NCI-H524 treated with DMSO at 0.1 percent for 48 hours (cell line): ENCODE measurements at regions not wholly inside any gene's neighbourhood (a gene's known extent, or its start where the extent isn't known, plus 50 kb on each side); places are given as distances from the start of the nearest gene placed in this dataset.

Experiments used
- DNase-seq: peaks from one replicate; lab custom pipeline; 2025; lab: John Stamatoyannopoulos, UW

DNA sequence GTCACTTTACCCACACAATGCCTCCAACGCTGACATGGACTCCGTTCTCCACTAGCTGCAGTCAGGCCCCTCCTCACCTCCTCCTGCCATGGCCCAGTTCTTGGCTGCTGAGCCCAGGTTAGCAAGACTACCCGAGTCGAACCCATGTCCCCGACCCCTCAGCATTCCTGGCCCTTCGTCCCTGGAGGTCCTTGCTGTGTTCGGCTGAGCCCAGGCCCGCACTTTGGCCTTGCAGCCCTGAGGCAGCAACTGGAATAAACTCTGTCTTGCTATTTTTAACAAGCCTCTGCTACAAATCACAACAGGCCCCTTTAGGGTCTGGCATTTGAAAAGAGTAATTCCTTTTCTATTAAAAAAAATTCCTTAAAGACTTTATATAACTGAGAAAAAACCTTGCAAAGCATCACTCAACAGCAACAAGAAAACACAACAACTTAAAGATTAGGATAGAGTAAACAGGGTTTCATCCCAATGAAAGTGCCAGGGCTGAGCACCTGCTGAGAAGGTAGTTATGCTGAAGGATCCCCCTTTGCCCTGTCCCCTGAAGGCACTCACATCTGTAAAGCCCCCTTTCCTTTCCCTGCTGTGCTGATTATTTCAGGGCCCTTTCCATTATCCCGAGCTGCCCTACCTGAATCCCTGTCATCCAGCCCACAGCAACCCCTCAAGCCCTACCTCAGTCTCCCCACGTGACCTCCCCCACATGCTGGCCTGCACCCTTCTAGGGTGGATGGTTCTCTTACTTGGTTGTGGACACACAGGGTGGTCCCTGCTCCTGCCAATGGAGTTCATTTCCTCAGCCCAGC, 120.0 kb upstream of the SNTG2 start:
- no peak for DNase-seq

DNA sequence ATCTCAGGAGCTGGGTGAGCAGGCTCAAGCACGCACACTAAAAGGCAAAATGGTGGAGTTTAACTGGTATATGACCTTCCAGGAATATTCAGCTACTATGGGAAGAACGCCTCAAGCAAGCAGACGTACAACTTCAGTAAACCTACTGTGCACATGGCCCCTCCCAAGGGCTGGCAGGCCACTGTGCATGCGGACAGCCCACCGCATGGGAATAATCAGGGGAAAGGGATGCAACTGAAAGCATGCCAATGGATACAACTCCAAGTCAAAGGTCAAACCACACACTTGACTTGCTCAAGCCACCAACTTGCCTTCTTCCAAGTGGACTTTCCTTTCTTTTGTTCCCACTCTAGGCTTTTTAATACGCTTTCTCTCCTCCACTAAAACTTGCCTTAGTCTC, 121.6 kb upstream of the SNTG2 start:
- no peak for DNase-seq

DNA sequence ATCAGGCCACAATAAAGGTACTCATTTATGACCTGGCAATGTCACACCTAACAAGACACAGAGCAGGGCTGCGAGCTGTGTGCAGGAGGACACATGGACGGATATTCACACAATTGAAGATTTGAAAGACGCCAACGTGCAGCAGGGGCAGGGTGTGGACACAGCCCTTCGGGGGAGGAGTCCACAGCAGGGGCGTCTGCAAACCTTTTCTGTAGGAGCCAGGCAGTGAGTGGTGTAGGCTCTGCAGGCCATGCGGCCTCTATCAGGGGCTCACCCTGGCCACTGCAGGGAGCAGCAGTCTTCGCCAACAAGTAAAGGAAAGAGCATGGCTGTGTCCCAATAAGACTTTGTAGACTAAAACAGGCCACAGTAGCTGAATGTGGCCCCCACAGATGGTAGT, 125.7 kb upstream of the SNTG2 start:
- DNase-seq, result peak; percentile 54

DNA sequence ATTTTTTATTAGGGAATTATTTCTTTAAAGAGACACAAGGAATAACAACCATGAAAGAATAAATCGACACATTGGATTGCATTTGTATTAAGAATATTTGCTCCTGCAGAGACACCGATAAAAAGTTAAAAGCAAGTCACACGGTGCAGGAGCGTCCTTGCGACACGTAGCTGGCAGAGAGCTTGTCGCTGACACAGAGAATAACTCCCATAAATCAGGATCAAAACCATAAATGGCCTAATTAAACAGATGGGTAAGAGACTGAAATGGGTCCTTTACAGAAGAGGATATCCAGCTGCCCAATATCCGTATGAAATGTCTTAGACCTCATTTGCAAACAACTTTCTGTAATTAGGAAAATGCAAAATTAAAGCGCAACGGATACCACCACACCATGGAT, 126.1 kb upstream of the SNTG2 start:
- DNase-seq, result peak; percentile 54

DNA sequence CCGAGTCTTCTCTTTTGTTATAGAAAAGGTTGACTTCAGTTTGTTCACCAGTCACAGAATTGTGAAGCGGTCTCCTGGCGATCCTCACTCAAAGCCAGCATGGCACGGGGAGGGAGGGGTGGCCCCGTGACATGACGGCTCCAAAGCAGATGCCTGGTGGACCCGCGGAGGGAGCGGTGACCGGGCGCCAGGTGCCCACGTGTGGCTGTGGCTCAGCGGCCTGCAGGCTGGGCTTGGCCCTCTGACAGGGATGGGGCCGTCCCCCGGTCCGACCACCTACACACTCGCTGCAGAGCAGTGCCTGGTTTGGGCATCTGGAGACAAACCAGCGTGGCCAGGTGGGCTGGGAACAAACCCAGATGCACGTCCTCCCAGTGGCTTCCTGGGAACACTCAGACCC, 129.1 kb upstream of the SNTG2 start:
- no peak for DNase-seq

DNA sequence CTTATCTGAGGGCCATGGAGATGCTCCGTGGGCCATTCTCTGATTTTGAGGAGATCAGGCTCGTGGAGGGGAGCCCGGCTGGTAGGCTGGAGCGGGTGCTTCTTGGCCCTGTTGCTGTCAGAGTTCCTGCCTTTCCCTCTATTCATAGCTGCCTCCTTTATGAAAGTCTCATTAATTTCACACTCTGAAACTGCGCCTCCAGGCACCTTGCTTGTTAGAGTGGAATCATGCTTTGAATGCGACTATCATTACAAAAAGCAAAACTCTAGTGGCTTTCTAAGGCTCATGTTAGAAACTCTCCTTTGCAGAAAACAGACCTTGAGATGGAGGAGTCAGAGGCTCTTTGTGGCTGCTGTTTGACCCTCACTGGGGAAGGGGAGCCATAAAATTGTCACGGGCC, 131.0 kb upstream of the SNTG2 start:
- no peak for DNase-seq

DNA sequence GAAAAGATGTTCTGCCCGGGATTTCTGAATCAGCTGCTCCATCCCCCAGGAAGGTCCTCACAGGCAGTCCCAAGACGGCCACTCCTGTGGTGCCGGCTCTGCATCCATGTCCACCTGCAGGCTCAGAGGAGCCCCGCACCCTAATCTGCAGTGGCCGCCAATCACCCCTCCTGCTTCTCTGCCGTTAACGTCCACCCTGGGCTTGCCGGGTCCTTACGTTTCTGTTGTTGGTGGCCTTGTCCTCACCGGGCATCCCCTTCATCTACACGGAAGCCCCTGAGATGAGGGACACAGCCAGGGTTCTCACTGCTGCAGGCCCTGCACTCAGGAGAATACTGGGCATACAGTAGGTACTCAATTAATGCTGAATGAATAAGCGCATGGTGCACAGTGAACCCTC, 131.5 kb upstream of the SNTG2 start:
- DNase-seq, result no peak

DNA sequence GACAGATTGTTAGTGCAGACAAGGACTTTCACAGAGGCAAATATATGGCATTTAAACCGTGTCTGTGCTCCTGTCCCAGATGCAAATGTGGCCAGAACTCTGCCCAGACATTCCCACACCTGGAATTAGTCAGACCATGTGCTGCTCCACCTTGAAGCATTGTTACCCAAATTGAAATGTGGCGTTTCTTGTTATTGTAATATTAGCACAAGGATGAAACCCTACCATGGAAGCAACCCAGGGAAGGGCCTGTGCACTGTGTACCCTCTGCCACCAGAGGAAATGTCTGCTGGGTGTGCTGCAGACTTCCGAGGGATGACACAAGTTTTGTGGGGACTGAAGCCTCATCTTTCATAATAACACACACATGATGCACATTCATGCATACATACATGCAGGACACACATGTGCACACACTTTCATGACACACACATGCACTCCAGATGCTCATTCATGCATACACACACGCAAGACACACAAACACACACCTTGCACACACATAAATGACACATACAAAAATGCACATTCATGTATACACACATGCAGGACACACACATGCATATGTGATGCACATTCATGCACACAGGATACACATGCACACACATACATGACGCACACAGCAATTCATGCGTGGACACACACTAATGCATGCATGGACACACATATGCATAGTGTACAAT, 133.2 kb upstream of the SNTG2 start:
- no peak for DNase-seq

DNA sequence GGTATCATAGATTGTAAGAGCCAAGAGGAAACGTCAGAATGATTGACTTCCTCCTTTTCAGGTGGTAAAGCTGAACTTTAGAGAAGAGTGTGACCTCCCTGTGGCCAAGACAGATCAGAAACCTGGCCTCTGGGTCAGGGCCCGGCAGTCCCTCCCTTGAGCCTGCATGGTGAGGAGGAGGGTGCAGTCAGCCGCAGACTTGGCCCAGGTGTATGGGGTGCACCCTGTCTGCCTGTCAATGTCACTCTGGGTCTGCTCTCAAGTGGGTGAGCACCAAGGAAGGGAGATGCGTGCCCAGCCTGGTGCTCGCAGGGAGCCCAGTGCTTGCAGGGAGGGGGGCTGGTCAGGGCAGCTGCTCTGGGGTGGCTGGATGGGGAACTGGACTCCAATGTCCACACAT, 134.4 kb upstream of the SNTG2 start:
- no peak for DNase-seq

DNA sequence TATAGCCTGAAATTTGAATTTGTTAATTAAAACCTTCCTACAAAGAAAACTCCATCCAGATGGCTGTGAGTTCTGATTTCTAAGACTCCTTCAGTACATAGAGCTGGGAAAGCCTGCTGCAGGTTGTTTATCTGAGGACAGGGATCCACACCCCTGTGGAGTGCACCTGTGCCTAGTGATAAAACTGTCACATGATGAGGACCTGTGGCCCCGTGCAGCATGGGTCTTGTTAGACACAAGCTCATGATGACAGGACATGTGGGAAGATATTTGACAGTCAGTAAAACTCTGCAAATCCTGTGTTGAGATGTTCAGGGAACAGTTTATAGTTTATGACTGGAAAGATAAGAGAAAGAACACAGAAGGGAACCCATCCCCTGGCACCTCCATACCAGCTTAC, 133.2 kb upstream of the TMEM18 start:
- no peak for DNase-seq

DNA sequence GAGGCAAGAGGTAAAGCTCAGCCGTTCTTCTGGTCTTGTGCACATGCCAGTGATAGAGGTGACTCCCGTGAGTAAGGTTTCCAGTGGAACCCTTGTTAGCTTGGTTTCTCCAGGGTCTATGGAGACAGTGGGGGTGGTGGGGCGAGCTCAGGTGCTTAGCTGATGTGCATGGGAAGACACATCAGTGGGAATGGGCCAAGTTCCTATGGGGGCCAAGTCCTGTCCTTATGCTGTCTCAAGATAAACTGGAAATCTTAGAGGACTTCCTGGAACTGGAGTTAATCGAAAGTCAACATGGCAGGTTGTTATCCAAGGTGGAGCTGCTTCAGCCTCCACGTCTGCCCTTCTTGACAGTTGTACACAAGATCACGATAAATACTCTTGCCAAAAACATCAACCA, 130.1 kb upstream of the TMEM18 start:
- DNase-seq, result no peak

DNA sequence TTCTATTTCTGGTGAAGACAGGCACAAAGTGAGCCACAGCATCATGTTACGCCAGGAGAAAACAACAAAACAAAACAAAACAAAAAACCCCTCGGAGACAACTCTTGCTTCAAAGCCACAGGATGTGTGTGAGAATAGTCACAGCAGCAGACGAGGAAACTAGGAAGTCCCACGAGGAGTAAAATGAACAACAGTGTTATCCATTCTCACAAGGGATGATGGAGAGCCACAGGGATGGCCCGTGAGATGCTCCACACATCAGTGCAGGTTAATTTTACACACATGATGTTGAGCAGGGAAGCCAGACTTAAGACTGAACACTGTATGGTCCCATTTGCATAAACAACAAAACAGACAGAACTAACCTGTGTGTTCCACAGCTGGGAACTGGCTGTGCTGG, 128.5 kb upstream of the TMEM18 start:
- DNase-seq, result no peak

DNA sequence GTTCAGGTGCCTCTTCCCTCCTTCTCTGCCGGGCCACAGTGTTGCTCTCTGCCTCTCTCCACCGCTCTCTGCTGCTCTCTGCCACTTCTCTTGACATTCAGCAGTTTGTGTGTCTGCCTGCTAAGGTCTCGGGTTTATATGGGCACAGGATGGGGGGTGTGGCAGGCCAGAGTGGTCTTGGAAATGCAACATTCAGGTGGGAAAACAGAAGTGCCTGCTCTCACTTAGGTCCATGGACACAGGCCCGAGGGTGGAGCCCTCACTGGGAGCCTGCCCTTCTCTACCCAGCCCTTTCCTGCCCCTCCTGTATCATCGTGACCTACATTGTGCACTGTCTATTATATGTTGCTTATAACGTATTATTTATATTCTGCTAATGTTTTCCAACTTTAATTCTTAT, 120.8 kb upstream of the TMEM18 start:
- no peak for DNase-seq

DNA sequence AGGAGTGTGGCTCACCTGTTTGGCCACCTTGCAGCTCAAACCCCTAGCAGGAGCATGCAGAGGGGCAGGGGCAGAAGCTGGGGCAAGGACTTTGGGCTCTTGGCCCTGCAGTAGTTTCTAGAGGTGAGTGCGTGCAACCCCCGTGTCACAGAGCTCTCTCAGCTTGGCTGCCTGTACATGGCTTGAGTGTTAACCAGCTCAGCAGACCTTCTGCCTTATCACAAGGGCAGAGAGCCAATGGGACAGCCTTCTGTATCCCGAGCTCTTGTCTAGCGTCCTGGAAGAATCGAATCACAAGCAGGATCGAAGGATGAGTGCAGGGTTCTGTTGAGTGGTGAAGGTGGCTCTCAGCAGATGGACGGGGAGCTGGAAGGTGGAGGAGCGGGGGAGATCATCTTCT, 120.3 kb upstream of the TMEM18 start:
- DNase-seq, result no peak

DNA sequence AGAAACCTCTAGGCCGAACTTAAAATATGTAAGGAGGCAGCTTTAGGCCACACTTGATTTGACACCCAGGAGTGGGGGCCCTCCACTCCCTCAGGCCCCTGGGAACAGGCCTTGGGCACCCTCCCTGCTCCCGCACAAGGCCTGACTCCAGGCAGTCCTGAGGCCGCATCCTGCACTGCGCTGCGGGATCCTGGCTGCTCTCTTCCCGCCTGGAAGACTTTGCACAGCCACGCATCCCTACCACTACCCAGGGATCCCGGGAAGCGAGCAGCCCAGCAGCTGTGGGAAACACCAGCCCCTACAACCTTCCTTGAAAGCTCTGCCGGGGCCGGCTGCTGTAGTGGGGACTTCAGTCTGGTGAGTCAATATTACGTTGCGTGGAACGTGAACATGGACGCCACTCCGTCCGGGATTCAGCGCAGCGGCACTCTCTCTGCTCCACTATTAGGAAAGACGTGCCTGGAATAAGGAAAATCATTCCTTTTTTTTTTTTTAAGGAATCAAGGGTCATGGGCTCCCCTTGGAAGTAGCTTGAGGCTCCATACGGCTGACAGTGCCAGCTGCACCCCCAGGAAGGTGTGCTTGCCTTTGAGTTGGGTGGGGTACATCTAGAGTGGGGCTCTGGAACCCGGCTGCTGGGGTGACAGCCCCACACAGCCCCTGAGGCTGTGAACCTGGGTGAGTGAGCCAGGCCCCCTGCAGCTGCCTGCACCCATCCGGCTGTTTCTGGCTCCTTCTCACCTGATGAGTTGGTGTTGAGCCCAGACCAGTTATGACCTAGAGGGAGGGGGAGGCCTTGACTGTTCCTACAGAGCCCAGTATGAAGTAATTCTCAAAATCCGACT, 119.2 kb upstream of the TMEM18 start:
- no peak for DNase-seq

DNA sequence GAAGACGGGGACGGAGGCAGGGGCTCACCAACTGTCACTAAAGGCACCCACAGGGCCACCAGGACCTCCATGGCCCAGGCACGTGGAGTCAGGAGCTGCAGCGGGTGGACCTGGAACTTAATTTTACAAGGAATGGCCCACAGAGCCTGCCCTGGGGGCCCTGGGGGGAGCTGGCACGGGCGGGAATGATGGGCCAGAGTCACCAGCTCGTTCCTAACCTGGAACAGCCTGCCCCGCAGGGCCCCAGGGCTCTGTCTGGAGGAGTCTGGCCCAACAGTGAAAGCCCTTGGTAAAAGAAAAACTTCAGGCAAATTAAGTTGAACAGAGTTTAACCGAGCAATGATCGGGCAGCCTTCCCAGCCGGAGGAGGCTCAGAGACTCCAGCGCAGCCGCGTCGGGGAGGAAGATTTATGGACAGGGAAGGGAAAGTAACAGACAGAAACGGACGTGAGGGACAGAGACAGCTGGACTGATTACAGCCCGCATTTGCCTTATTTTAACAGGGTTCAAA, 118.4 kb upstream of the TMEM18 start:
- no peak for DNase-seq

DNA sequence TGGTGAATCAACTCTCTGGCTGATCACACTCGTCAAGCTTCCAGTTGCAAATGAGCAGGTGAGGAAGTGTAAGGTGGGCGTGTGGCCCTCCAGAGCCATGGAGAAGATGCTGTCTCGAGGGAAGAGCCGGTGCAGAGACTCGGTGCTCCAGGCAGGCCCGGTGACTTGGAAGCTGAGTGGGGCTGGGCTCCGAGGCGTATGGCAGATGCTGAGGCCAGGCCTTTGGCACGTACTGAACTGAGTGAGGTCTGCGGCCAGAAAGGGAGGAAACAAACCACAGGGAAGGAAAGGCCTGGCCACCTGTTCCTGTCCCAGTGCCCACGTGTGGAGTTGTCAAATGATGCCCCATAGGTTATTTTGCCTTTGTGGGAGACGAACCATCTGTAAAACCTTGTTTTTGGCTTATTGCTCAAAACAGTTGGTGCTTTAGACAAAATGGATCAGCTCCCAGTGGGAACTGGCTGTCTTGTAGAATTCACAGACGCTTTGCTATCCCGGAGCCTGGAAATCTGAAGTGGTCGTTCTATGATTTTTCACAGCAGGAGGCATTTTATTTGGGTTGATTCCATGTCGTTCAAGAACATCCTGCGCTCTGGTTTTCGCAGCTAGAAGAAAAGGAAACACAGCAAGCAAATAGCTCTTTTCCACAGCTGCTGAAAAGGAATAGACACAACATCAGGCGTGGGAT, 117.5 kb upstream of the TMEM18 start:
- no peak for DNase-seq

DNA sequence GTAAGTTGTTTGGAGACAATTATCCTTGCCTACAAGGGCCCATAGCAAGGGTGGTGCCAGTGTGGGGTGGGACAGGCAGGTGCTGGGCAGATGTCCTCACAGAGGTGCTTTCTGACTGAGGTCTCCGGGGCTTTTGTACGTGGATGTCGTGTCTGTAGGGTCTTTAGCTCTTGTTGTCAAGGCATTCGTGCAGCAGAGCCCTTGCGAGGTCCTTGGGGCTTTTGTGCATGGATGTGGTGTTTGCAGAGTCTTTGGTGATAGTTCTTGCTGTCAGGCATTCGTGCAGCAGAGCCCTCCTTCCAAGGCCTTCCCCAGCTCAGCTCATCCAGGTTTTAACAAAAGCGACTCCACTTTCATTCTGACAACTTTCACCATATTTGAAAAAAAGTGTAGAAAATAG, 116.0 kb upstream of the TMEM18 start:
- DNase-seq, result no peak

DNA sequence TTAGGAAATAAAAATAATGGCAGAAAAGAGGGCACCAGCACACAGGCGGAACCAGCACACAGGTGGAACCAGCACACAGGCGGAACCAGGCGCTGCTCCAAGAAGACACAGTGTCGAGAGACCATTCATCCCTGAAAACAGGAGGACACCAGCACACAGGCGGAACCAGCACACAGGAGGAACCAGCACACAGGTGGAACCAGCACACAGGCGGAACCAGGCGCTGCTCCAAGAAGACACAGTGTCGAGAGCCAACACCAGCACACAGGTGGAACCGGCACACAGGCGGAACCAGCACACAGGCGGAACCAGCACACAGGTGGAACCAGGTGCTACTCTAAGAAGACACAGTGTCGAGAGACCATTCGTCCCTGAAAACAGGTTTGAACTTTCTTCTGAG, 115.5 kb upstream of the TMEM18 start:
- DNase-seq, result no peak

DNA sequence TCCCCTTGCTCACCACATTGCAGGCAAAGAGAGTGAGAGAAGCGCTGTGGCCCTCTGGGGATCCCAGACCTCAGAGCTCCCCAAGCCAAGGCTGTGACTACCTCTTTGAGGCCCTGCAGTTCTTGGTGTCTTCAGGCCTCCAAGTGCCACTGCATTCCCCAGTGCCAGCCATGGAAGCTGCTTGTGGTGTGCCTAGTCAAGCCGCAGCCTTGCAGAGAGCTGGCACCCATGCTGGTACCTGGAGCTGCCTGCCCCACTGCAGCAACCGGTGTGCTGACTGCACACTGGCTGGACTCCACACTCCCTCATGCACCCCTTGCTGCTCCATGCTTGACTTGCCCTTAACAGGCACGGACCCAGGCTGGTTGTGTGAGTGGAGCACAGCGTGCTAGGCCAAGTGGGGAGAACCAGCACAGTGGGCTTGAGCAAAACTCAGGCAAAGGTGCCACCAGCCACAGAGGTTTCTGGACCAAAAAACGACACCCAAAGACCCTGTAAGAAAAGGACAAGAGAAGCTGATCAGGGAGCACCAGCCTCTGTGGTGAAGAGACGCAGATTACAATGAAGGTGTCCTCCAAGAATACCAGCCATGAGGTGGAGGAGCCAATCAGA, 113.5 kb upstream of the TMEM18 start:
- DNase-seq, result no peak

DNA sequence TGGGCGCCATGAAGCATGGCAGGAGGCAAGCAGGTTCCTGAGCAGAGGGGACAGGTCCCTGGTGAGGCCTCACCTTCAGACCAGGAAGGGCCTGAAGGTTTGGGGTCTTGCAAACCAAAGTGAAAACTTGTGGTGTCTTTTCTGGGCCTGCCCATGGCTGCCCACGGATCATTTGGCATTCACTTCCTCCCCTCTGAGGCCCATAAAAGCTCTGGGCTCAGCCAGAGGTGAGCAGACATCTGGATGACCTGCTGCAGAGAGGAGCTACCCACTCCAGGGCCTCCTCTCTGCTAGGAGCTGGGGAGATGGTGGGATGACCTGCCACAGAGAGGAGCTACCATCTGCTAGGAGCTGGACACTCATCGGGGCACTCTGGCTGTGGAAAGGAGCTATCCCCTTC, 112.9 kb upstream of the TMEM18 start:
- DNase-seq, result no peak

DNA sequence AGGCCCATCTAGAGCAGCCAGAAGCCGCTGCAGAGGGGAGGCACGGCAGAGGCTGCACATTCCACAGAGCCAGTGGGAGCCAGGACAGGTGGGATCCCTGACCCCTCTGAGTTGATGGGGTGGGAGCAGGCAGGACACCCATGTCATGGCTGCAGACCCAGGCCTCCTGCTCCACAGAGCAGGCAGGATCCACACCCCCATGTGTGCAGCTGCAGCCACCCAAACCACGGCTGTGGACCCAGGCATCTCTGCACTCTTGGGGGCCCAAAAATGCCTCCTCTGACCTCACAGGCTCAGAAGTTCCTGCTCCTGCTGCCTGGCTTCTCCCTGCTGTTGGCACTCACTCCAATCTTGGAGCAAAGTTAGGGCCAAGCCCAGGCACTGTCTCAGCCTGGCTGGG, 112.3 kb upstream of the TMEM18 start:
- DNase-seq, result no peak
